K562 (cell line): ENCODE measurements at regions not wholly inside any gene's neighbourhood (a gene's known extent, or its start where the extent isn't known, plus 50 kb on each side); places are given as distances from the start of the nearest gene placed in this dataset.
A peak's percentile ranks its signal among the peaks of the same experiment; 100 is the strongest.

Experiments used
- CHD1 ChIP-seq: fragments of 200-600 bp; sonication (generic); IDR thresholded peaks from one replicate; pipeline ENCODE4 v1.6.1; 2012; ENCODE audit warnings: mild to moderate bottlenecking, moderate library complexity, low read length, inconsistent platforms
- DMBX1 ChIP-seq: fragments of 250-450 bp; sonication (Bioruptor Pico); IDR thresholded peaks from 2 replicates; pipeline ENCODE4 v1.8.0; 2022; ENCODE audit warnings: inconsistent platforms, mild to moderate bottlenecking, moderate library complexity, borderline replicate concordance
- ERF ChIP-seq: fragments of 450-650 bp; formaldehyde crosslinking; IDR thresholded peaks from 2 replicates; pipeline ENCODE4 v1.4.0; 2020; ENCODE audit warnings: mild to moderate bottlenecking, mixed read lengths
- FOXM1 ChIP-seq, 2 experiments: fragments of 450-650 bp in 1 of 2; sonication (generic) in 1 of 2; formaldehyde crosslinking in 1 of 2; IDR thresholded peaks; 2 replicates each; pipeline versions ENCODE4 v1.6.1 to v1.9.0; 2017 to 2022; ENCODE audit warnings: low read depth in 2 of 2, mild to moderate bottlenecking in 2 of 2, missing genetic modification reagents in 1 of 2, moderate library complexity in 1 of 2
- HEY1 ChIP-seq: fragments of 250-450 bp; sonication (Bioruptor Pico); IDR thresholded peaks from 2 replicates; pipeline ENCODE4 v1.5.0; 2020; ENCODE audit warnings: mild to moderate bottlenecking, moderate library complexity, borderline replicate concordance
- KDM1A ChIP-seq, 2 experiments: fragments of 450-650 bp; IDR thresholded peaks; 2 replicates each; pipeline ENCODE4 v1.6.1; 2016; ENCODE audit warnings: mild to moderate bottlenecking in 2 of 2
- MAFF ChIP-seq: IDR thresholded peaks from 2 replicates; pipeline ENCODE4 v1.6.1; 2012; ENCODE audit warnings: low read length, improper control_type of control experiment
- MAFK ChIP-seq: IDR thresholded peaks from 2 replicates; pipeline ENCODE4 v1.6.1; 2011; ENCODE audit warnings: low read length, improper control_type of control experiment
- MCM2 ChIP-seq: fragments of 450-650 bp; IDR thresholded peaks from 2 replicates; pipeline ENCODE4 v1.6.1; 2017; ENCODE audit warnings: low read depth, mild to moderate bottlenecking
- NUFIP1 ChIP-seq: fragments of 450-650 bp; IDR thresholded peaks from 2 replicates; pipeline ENCODE4 v1.6.1; 2018; ENCODE audit not compliant: partially characterized antibody
- RHOXF2B ChIP-seq: fragments of 250-450 bp; sonication (Bioruptor Pico); conservative IDR thresholded peaks from 2 replicates; pipeline ENCODE4 v1.5.1; 2021
- SOX6 ChIP-seq: fragments of 450-650 bp; IDR thresholded peaks from 2 replicates; pipeline ENCODE4 v1.6.1; 2014; ENCODE audit warnings: mild to moderate bottlenecking
- SRSF1 ChIP-seq: fragments of 200-400 bp; formaldehyde crosslinking; IDR thresholded peaks from 2 replicates; pipeline ENCODE4 v1.6.1; 2017; ENCODE audit warnings: mild to moderate bottlenecking, low read depth, low read length, moderate library complexity
- SRSF3 ChIP-seq: fragments of 200-400 bp; formaldehyde crosslinking; IDR thresholded peaks from 2 replicates; pipeline ENCODE4 v1.6.1; 2016; ENCODE audit warnings: mild to moderate bottlenecking, low read length, moderate library complexity; ENCODE audit not compliant: insufficient read depth
- TRIM24 ChIP-seq, 2 experiments: fragments of 450-650 bp; IDR thresholded peaks; 2 replicates each; pipeline ENCODE4 v1.6.1; 2016
- XRCC5 ChIP-seq: fragments of 200-400 bp; formaldehyde crosslinking; IDR thresholded peaks from 2 replicates; pipeline ENCODE4 v1.6.1; 2017; ENCODE audit warnings: low read depth, mild to moderate bottlenecking, low read length
- ZHX1 ChIP-seq: fragments of 150-350 bp; conservative IDR thresholded peaks from 2 replicates; pipeline ENCODE4 v1.6.1; 2014; ENCODE audit warnings: low read length
- ZNF407 ChIP-seq: fragments of 450-650 bp; IDR thresholded peaks from 2 replicates; pipeline ENCODE4 v1.6.1; 2016; ENCODE audit warnings: low read depth

- no peak for TF ChIP-seq SRSF3
- TF ChIP-seq ZHX1: no peak
- TF ChIP-seq MAFF: peak; percentile 99
- TF ChIP-seq MAFK: peak; percentile 98
- TF ChIP-seq FOXM1 (IDR thresholded peaks at IDR 0.05; ENCODE audit: low read depth): 0 out of 2 replicates have a peak, but pooled peaks have one; percentile 45
- no peak for TF ChIP-seq FOXM1 (CRISPR knock-in tag; IDR thresholded peaks at IDR 0.05; ENCODE audit: low read depth)
- no peak for TF ChIP-seq HEY1
- TF ChIP-seq RHOXF2B (CRISPR knock-in tag): no peak
- TF ChIP-seq CHD1: no peak
- TF ChIP-seq ERF: no peak
- TF ChIP-seq KDM1A (IDR thresholded peaks at IDR 0.05): peak in 1 of 2 experiments; percentile 47; a peak in 1 of 4 replicates
- TF ChIP-seq NUFIP1: no peak
- TF ChIP-seq MCM2: no peak
- no peak for TF ChIP-seq SRSF1
- no peak for TF ChIP-seq XRCC5
- TF ChIP-seq ZNF407: no peak
- TF ChIP-seq TRIM24 (IDR thresholded peaks at IDR 0.05): peak; percentile 27 to 37; a peak in 1 of 4 replicates
- TF ChIP-seq DMBX1: no peak
- peak; percentile 25; the same call in 1 of the 2 replicates for TF ChIP-seq SOX6
Observed at GRCh38 chr1:166675213-166675612, 164.1 kb upstream of the POGK start (continued).
